Activated CD4-positive, alpha-beta T cell treated with anti-CD3 and anti-CD28 coated beads, Interleukin-2, amount 50 U/mL, for 24 hours (primary cell): ENCODE measurements at regions not wholly inside any gene's neighbourhood (a gene's known extent, or its start where the extent isn't known, plus 50 kb on each side); places are given as distances from the start of the nearest gene placed in this dataset.
"Not testable (repeated sequence)": the region's sequence is repeated elsewhere in the genome, so short reads cannot be mapped to it uniquely, and the experiment has no call there.

ENCODE experiments used
- DNase-seq, 2 donors: peaks; one replicate each; pipeline ENCODE4 v3.0.0-alpha.2; 2020; ENCODE audit warnings: low read depth in 1 of 2, low spot score in 1 of 2

DNA sequence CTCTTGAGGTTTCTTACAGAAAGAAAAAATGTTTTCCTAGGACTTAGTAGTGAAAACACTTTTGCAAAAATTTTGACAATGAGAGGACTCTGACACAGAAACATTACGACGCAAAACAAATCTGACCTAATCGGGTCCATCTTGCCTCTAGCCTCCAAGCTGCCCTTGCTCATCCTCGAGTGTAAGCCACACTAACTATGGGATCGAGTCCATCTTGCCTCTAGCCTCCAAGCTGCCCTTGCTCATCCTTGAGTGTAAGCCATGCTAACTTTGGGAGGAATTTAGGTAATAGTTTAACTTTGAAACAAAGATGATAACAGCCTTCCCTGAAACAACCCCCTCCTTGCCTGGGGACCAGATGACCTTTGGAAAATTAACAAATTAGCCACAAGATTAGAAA is 100.3 kb upstream of the FRG1 start:
- no peak for DNase-seq

DNA sequence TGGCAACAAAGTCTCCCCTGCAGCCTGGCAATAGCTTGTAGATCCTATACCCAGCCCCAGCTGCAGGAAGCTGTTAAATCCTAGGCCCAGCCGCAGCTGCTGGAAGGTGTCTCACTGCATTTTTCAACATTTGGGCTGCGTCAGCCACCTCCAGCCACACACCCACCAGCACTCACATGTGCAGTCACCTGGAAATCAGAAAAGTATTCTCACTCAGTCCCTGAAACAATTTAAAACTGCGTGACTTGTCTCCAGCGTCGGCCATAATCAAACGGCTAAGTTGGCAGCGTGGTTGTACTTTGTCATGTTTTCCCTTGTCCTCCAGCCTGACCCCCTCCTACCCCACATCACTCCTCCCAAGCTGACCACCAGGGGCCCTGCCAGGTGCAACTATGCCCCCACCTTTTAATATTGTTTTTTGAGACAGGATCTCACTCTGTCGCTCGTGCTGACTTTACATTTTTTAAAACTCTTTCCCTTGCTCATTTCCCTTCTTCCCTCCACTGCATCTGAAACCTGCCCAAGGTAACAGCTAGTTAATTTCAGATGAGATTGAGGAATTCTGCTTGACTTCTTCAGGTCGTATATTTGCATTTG is 97.2 kb upstream of the FRG1 start:
- no peak for DNase-seq

DNA sequence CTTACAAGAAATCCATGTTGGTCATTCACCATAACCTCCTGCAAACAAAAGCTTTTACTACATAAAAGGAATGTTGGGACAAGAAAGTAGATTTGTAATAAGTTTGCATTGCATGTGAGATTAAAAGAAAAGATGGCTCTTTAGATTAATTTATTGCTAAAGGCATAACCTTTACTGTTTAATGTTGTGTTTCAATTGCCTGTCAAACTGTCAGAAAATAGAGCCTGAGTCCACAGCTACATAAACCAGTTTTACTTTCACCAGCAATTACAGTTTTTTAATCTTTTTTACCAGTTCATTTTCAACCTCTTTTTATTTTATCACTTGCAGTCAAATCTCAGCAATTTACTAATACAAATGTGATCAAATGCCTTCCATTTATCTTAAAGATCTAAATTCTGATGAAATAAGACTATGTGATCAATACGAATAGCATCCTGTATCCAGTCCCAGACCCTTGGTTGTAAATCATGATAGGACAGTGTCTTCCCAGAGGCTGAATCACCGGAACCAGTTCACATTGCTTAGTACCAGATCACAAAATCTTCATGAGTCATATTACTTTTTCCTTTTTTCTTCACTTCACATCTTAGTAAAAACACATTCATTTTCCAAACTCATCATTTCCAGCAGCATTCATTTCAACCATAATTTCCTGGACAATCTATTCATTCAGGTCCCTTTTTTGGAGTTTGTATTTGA is 95.4 kb upstream of the FRG1 start:
- DNase-seq, result no peak

DNA sequence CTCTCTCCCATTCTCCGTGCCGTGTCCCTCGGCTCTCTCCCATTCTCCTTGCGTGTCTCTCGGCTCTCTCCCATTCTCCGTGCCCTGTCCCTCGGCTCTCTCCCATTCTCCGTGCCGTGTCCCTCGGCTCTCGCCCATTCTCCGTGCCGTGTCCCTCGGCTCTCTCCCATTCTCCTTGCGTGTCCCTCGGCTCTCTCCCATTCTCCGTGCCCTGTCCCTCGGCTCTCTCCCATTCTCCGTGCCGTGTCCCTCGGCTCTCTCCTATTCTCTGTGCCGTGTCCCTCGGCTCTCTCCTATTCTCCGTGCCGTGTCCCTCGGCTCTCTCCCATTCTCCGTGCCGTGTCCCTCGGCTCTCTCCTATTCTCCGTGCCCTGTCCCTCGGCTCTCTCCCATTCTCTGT is 94.6 kb upstream of the FRG1 start:
- DNase-seq, result not testable (repeated sequence)

DNA sequence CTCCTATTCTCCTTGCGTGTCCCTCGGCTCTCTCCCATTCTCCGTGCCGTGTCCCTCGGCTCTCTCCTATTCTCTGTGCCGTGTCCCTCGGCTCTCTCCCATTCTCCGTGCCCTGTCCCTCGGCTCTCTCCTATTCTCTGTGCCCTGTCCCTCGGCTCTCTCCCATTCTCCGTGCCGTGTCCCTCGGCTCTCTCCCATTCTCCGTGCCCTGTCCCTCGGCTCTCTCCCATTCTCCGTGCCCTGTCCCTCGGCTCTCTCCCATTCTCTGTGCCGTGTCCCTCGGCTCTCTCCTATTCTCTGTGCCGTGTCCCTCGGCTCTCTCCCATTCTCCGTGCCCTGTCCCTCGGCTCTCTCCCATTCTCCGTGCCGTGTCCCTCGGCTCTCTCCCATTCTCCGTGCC is 94.1 kb upstream of the FRG1 start:
- DNase-seq, result not testable (repeated sequence)

DNA sequence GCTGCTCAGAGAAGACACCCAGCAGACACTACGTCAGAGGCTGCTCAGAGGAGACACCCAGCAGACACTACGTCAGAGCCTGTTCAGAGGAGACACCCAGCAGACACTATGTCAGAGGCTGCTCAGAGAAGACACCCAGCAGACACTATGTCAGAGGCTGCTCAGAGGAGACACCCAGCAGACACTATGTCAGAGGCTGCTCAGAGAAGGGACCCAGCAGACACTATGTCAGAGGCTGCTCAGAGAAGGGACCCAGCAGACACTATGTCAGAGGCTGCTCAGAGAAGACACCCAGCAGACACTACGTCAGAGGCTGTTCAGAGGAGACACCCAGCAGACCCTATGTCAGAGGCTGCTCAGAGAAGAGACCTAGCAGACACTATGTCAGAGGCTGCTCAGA is 92.0 kb upstream of the FRG1 start:
- DNase-seq, result not testable (repeated sequence)

DNA sequence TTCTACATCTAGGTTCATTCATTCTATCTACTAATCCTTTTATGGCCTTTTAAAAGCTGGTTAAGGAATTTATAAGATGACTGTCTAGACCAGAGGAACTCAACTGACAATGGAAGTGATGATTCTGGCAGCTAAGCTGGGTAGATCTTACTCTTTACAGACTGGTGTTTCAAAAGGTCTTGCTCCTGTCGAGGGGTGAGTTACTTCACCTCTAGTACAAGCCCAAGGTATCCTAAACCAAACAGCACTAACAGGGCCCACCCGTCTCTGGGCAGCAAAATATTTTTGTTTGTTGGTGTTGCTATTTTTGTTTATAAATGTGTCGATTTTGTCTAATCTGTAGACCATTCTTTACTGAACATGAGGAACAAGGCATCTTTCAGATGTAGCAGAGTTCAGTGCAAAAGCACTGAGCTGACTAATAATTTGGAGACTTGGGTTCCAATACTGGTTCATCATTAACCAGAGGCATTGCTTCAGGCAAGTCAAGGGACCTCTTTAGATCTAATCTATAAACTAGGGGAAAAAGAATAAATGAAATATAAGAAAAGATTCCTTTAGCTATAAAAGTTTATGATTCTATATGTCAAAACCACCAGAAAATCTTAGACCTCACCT is 90.3 kb upstream of the FRG1 start:
- DNase-seq, result no peak

DNA sequence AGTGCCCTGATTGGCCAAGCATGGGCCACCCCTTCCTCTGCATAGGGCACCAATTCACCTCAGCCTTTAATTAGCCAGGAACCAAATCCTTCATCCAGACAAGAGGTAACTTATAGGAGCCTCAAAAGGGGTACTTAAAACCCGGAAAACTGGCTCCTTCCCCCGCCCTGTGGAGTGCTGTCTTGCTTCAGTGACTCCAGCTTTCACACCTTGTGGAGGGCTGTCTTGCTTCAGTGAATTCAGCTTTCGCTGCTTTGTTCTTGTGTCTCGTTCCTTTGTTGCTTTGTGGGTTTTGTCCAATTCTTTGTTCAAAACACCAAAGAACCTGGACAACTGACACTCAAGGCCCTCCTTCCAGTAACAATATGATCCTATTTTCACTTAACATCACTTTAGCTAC is 82.2 kb upstream of the FRG1 start:
- no peak for DNase-seq

DNA sequence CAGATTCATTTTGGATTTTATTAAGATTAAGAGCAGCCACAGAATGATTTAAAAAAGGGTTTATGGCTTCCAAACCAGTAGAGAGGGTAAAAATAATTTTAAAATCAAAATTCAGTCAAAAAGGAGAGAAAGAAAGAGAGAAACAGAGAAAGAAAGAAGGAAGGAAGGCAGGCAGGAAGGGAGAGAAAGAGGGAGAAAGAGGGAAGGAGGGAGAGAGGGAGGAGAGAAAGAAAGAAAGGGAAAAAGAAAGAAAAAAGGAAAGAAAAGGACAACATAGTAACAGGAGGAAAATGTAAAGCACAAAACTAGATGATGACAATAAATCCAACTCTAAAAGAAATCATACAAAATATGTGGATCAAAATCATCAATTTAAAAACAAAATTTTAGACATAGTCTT is 79.6 kb upstream of the FRG1 start:
- DNase-seq, result no peak

DNA sequence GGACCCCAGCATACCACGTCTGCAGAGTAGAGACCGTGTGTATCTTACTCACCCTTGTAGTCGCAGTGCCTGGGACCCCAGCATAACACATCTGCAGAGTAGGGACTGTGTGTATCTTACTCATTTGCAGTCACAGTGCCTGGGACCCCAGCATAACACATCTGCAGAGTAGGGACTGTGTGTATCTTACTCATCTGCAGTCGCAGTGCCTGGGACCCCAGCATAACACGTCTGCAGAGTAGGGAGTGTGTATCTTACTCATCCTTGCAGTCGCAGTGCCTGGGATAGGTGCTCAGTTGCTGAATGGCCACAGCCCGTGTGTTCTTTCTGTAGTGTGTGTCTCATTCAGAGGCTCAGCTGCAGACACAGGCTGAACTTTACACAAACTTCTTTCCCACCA is 71.4 kb upstream of the FRG1 start:
- no peak for DNase-seq

DNA sequence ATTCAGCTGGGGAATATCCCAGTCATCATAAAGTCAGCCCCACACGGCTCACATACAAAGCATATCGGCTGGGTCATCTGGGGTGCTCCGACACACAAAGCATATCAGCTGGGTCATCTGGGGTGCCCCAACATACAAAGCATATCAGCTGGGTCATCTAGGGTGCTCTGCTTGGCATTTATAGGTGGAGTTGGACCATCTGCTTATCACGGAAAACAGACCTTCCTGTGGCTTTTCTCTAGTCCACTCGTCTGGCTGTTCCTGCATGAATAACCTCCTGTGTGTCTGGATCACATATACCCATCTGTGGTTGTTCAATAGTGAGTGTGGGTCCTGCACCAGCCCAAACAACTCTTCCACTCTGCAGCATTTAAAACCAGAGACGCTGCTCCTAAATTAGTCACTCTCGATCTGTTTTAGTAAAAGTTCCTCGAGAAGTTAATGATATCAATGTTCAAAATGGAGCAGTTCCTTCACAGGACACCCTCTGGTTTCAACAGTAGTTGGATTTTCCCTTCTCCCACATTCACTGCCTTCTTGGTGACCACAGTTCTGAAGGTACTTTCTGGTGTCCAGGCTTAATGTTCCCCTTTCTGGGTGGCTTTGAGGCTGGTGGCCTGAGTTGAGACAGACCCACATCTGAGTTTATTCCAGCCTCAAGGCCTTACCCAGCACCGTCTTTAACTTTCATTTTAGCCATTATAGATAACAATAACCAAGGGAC is 70.0 kb upstream of the FRG1 start:
- no peak for DNase-seq

DNA sequence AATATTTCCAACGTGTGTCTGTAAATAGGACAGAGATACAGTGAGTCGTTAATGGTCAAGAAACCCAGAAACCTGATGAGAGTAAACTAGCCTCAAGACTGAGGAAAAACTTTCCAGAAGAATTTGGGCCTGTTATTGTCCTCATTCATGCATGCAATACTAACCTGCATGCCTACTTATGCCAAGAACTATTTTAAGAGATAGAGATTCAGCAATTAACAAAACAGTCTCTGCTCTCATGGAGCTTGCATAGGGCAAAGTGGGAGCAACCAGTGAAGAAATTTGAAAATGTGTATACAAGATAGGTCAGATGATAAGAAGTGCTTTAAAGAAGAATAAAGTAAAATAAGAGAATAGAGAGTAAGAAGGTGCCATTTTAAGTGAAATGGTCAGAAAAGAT is 66.1 kb upstream of the FRG1 start:
- DNase-seq, result no peak

DNA sequence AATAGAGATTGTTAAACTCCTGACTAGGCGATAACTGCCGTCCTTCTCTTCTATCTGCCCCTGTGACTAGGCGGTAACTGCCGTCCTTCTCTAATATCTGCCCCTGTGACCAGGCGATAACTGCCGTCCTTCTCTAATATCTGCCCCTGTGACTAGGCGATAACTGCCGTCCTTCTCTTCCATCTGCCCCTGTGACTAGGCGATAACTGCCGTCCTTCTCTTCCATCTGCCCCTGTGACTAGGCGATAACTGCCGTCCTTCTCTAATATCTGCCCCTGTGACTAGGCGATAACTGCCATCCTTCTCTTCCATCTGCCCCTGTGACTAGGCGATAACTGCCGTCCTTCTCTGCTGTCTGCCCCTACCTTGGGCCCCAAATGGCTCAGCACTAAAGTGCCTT is 59.5 kb upstream of the FRG1 start:
- DNase-seq, result peak in 1 of 2 donors; percentile 24

DNA sequence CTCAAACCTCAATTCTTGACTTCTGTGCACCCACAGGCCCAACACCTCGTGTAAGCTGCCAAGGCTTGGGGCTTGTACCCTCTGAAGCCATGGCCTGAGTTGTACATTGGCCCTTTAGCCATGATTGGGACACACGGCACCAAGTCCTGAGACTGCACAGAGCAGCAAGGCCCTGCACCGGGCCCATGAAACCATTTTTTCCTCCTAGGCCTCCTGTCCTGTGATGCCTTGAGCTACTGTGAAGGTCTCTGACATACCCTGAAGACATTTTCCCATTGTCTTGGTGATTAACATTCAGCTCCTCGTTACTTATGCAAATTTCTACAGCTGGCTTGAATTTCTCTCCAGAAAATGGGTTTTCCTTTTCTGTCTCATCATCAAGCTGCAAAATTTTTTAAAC is 52.3 kb upstream of the FRG1 start:
- not testable (repeated sequence) for DNase-seq
